Mesodermal cell (in vitro differentiated cells): ENCODE measurements at regions not wholly inside any gene's neighbourhood (a gene's known extent, or its start where the extent isn't known, plus 50 kb on each side); places are given as distances from the start of the nearest gene placed in this dataset.

Experiments
- H3K27ac ChIP-seq: 2 replicates; pipeline ENCODE4 v1.7.0; 2013; ENCODE audit warnings: mild to moderate bottlenecking, low read depth, low read length, moderate library complexity; ENCODE audit not compliant: severe bottlenecking
- H3K36me3 ChIP-seq: 2 replicates; pipeline ENCODE4 v1.7.1; 2013; ENCODE audit warnings: mild to moderate bottlenecking, low read length, moderate library complexity; ENCODE audit not compliant: control insufficient read depth, insufficient read depth
- H3K4me1 ChIP-seq: one replicate; pipeline ENCODE4 v1.7.1; 2013; ENCODE audit warnings: mild to moderate bottlenecking, low read length; ENCODE audit not compliant: insufficient read depth, control insufficient read depth, poor library complexity, severe bottlenecking
- H3K4me3 ChIP-seq: 2 replicates; pipeline ENCODE4 v1.7.0; 2013; ENCODE audit warnings: low read length, control low read depth, mild to moderate bottlenecking; ENCODE audit not compliant: insufficient read depth, poor library complexity, severe bottlenecking; ENCODE audit errors: extremely low read depth
- H3K9me3 ChIP-seq: 2 replicates; pipeline ENCODE4 v1.7.1; 2013; ENCODE audit warnings: mild to moderate bottlenecking, low read length, moderate library complexity; ENCODE audit not compliant: control insufficient read depth
- WGBS, 2 experiments: methylation state at CpG; one replicate each; pipeline ENCODE4 v1.1.5; 2013; ENCODE audit warnings: missing lambda C conversion rate in 2 of 2; ENCODE audit not compliant: insufficient coverage in 2 of 2; 5-methylcytosine and 5-hydroxymethylcytosine counted together

DNA sequence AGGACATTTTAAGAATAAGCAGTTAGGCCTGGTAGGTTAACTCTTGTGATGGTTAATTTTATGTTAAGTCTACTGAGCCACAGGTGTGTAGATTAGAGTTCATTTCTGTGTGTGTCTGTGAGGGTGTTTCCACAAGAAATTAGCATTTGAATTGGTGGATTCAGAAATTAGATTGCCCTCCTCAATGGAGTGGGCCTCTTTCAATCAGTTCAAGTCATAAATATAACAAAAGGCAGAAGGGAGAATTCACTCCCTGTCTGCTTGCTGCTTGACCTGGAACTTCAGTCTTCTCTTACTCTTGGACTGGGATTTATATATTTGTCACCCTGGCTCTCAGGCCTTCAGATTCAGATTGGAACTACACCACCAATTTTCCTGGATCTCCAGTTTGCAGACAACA, 55.3 kb upstream of the POM121L12 start:
- no peaks in the 10 kb centered on the region for H3K36me3 ChIP-seq
- no peaks in the 10 kb centered on the region for H3K4me1 ChIP-seq
- no peak overlapping the region for H3K27ac ChIP-seq
- peaks cover 11% of the 10 kb centered on the region for H3K9me3 ChIP-seq
- no peak overlapping the region for H3K4me3 ChIP-seq

DNA sequence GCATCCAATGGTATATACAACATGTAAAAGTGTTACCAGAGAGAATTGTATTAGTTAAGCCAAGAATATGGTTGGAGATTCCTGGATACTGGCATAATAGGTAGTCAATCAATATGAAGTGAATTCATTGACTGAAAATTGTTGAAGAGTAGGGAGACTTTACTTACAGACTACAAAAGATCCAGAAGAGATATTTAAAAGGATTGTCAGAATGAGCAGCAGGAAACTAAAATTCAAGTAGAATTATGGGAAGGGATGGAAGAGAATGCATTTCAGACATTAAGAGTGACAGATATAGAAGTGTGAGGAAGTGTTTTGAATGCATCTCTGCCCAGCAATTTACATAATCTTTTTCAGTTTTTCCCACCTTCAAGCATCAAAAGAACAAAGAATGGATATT, 62.3 kb upstream of the POM121L12 start:
- no peaks in the 10 kb centered on the region for H3K4me1 ChIP-seq
- H3K27ac ChIP-seq: no peak overlapping the region
- H3K36me3 ChIP-seq: no peaks in the 10 kb centered on the region
- no peaks in the 10 kb centered on the region for H3K9me3 ChIP-seq
- H3K4me3 ChIP-seq: no peak overlapping the region

DNA sequence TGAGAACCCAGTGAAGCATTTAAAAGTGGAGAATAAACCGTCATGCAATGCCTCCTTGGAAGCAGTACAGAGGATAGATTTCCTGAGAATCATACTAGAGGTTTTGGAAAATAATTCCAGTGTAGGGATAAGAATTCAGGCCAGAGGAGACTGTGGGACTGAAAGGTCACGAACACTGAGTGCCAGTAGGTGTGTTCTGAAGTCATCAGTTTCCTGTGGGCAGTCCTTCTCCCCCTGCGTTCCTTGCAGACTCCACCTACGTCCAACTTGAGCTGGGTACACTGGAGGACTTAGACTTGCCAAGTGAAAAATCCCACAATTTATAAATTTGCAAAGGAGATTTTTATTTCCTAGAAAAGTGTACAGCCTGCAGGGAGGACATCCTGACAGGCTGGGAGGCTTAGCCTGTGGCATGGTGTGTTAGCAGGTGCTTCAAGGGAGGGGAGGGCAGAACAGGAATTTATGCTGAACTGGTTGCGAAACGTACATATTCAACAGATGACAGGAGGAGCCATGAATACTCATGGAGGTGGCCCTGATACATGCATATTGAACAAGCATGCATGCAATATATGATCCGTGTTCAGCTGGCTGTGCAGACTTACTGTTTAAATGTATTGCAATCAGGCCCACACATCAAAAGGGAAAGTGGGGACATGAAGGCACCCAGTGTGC, 72.9 kb upstream of the POM121L12 start:
- Histone ChIP-seq H3K4me1 (peaks cover 34% of the 10 kb centered on the region), H3K4me3 (no peak overlapping the region), H3K27ac (no peak overlapping the region), H3K36me3 (no peaks in the 10 kb centered on the region), H3K9me3 (no peaks in the 10 kb centered on the region)
- 92 to 94% methylated on average over 5 to 6 of the region's 7 CpGs for WGBS, 2 experiments

DNA sequence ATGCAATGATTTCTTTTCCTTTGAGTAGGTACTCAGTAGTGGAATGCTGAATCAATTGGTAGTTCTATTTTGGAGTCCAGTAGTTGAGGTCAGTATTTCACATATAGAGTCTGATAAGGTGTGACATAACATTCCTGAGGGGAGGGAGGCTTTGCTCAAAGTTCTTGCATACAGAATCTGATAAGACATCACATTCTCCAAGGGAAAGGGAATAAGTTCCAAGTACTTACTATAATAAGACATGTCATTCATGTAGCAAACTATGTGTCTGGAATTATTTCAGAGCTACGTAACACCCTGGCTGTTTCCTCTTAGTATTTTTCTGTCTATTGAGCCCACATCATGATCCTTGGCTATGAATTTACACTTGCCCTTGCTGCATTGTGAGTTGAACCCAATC, 74.3 kb upstream of the POM121L12 start:
- H3K4me3 ChIP-seq: no peak overlapping the region
- H3K9me3 ChIP-seq: no peaks in the 10 kb centered on the region
- no peaks in the 10 kb centered on the region for H3K36me3 ChIP-seq
- peaks cover 44% of the 10 kb centered on the region for H3K4me1 ChIP-seq
- H3K27ac ChIP-seq: peak overlapping the region; percentile 41
- WGBS, 2 experiments: 100% methylated on average over 1 of the region's 1 CpG

DNA sequence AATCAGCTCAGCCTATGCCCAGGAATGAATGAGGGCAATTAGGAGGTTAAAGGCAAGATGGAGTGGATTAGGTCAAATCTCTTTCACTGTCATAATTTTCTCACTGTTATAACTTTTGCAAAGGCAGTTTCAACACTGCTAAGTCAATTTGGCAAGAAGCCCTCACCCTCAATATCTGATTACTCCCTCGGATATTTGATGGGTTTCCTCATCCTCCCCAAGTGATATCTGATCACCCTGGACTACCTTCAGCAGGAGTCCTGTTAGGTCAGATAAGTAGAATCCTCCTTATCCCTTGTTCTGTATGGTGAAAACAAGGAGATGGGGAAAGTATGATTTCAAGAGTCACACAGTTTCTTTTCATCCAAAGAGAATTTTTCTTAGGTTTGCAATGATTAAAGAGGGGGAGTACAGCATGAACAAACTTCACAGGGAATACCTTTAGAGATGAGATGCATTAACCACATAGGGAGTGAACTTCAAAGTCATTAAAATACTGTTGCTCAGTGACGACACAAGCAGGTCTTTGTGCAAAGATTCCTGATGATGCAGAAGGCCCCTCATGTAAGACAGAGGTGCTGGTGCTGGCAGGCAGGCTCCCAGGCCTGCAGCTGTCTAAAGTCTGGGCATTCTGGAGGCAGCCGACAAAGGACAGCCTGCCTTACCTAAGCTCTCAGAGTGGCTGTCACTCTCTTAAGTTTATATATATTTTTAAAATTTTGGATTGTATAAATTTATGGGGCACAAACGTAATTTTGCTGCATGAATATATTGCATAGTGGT, 75.4 kb upstream of the POM121L12 start:
- Histone ChIP-seq H3K4me1 (peaks cover 55% of the 10 kb centered on the region), H3K4me3 (no peak overlapping the region), H3K27ac (peak overlapping the region; percentile 54), H3K36me3 (no peaks in the 10 kb centered on the region), H3K9me3 (no peaks in the 10 kb centered on the region)
- 81 to 91% methylated on average over 1 to 2 of the region's 4 CpGs for WGBS, 2 experiments

DNA sequence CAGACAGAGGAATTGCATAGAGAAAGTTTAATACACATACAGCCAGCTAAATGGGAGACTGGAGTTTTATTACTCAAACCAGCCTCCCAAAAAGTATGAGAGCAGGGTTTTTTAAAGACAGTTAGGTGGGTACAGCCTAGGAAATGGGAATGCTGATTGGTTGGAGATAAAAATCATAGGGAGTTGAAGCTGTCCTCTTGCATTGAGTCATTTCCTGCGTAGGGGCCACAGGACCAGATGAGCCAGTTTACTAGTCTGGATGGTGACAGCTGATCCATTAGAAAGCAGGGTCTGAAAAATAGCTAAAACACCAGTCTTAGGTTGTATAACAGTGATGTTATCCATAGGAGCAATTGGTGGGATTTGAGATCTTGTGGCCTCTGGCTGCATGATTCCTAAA, 76.1 kb upstream of the POM121L12 start:
- Histone ChIP-seq H3K4me3 (no peak overlapping the region), H3K27ac (peak overlapping the region; percentile 54), H3K36me3 (no peaks in the 10 kb centered on the region), H3K4me1 (peaks cover 58% of the 10 kb centered on the region), H3K9me3 (no peaks in the 10 kb centered on the region)
- 79 to 83% methylated on average over 1 of the region's 1 CpG for WGBS, 2 experiments

DNA sequence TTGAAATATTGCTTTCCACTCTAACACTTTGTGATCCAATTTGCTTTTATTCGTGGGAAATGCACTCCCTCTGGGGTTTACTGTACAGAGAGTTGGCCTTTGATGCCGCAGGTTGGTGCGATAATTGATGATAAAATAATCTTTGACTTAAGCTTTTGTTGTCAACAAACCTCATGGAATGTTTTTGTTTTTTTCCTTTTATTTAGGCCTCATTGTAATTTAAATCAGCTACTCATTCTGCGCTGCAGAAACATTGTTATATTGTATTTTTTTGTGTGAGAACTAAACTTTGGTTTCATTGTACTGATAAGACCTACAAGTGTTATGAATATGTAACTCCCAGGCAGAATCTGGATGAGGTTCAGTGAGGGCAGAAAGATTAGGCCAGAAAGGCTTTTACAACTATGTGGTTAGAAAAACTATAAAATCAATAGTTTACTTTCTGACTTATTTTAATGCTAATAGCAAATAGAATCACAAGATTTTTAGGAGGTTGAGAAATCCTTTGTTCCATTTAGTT, 76.8 kb upstream of the POM121L12 start:
- Histone ChIP-seq H3K9me3 (no peaks in the 10 kb centered on the region), H3K36me3 (no peaks in the 10 kb centered on the region), H3K27ac (peak overlapping the region; percentile 54), H3K4me3 (no peak overlapping the region), H3K4me1 (peaks cover 58% of the 10 kb centered on the region)
- WGBS, 2 experiments: no CpG with 5 or more reads among the region's 4 CpGs

DNA sequence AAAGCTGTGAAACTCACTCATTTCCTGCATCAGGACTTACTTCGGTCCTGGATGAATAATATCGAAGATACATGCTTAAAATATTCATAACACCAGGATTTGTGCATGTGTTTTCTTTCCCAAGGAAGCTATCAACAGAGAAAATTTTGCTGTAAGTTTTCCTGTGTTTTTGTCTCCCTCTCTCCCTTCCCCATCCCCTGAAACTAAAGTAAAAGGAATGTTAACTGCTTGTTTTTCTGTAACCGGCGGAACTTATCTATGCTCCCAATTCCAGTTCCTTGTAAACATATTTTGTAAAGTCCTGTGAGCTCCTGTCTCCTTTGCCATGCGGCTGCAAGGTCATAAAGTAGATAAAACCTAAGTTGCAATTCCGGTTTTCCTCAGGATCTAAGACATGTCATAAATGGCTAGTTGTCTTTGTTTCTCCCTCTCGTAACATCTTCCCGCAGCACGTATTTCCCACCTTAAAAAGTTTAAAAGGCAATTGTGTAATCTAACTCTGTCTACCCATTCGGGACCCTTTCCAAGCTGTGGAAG, 79.0 kb upstream of the POM121L12 start:
- peak overlapping the region; percentile 90 for H3K27ac ChIP-seq
- H3K4me3 ChIP-seq: no peak overlapping the region
- no peaks in the 10 kb centered on the region for H3K9me3 ChIP-seq
- WGBS, 2 experiments: 70 to 79% methylated on average over 5 to 8 of the region's 10 CpGs
- no peaks in the 10 kb centered on the region for H3K36me3 ChIP-seq
- H3K4me1 ChIP-seq: peaks cover 58% of the 10 kb centered on the region

DNA sequence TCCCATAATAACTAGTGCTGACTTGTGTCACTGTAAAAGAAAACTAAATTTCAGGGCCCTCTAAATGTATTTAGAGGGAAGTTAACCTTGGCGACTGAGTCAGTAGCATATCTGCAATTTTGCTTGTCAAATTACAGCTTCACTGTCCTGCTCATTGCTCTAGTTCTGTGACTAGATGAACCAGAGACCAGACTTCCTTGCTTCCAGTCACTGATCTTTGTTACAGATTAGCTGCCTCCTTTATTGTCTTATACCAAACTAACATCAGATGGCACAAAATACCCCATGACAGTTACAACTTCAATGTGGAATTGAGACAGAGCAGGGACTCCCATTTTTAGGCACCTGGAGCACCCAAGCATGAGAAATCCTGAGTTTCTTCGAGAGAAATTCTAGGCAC, 79.9 kb upstream of the POM121L12 start:
- peaks cover 49% of the 10 kb centered on the region for H3K4me1 ChIP-seq
- H3K27ac ChIP-seq: peak overlapping the region; percentile 90
- H3K36me3 ChIP-seq: no peaks in the 10 kb centered on the region
- no peaks in the 10 kb centered on the region for H3K9me3 ChIP-seq
- WGBS, 2 experiments: 86 to 89% methylated on average over 1 of the region's 2 CpGs
- no peak overlapping the region for H3K4me3 ChIP-seq

DNA sequence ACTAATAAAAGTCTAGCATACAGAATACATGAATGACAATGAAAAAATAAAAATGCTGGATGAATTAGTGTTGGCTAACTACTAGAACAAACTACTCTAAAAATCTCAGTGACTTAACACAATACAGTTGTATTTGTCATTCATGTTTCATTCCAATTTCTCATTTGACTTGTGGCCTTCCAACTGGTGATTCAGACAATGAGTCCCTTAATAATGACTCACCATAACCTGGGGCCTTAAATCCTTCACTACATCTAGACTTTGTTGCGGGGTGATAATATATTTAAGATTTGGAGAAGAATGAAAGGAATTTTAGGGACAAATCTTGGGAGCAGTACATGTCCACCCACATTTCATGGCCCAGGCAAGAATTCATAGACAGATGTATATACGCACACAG, 90.5 kb upstream of the POM121L12 start:
- Histone ChIP-seq H3K36me3 (no peaks in the 10 kb centered on the region), H3K27ac (no peak overlapping the region), H3K9me3 (no peaks in the 10 kb centered on the region), H3K4me3 (no peak overlapping the region), H3K4me1 (no peaks in the 10 kb centered on the region)
- no CpG with 5 or more reads among the region's 2 CpGs for WGBS, 2 experiments

DNA sequence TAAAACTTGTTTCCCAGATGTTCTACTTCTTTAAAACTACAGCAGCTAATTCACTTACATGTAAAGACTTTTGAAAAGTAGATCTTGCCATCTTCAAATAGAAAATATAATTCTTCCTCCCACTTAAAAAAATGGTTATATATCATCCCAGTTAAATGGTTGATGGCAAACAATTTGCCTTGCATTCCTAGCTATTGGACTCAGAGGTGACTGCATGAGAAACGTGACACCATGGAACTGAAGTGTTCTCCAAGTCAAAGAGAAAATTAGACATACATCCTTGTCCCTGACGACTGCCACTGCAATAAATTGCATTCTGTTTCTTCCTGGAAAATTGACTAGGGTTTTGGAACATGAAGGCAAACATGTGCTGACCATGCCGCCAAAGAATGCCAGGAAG, 95.0 kb upstream of the POM121L12 start:
- 88 to 89% methylated on average over 2 to 3 of the region's 3 CpGs for WGBS, 2 experiments
- no peak overlapping the region for H3K27ac ChIP-seq
- no peaks in the 10 kb centered on the region for H3K9me3 ChIP-seq
- no peaks in the 10 kb centered on the region for H3K36me3 ChIP-seq
- no peak overlapping the region for H3K4me3 ChIP-seq
- H3K4me1 ChIP-seq: peaks cover 4% of the 10 kb centered on the region
